ENCODE measurements at regions not wholly inside any gene's neighbourhood (a gene's known extent, or its start where the extent isn't known, plus 50 kb on each side); places are given as distances from the start of the nearest gene placed in this dataset.

GRCh38 chr10:130743751-130744271 lies 567.7 kb downstream of the TCERG1L start:
- intact Hi-C loops (cut with DNase I): no loop called here
- no peak overlapping the region for H3K27ac ChIP-seq
- no peaks in the 10 kb centered on the region for H3K36me3 ChIP-seq
- no peaks in the 10 kb centered on the region for H3K9me3 ChIP-seq
- DNase-seq: peak in 1 of 5 donors; percentile 13
- no peak overlapping the region for H3K4me3 ChIP-seq
- 59 to 67% (median 63%) methylated on average over 10 of the region's 10 CpGs for whole genome bisulfite sequencing, 3 donors
- H3K4me1 ChIP-seq (ENCODE audit: insufficient read depth): no peaks in the 10 kb centered on the region
- no peaks in the 10 kb centered on the region for H3K27me3 ChIP-seq
- TF ChIP-seq EP300 (IDR thresholded peaks at IDR 0.05) (no peak), POLR2A (IDR thresholded peaks at IDR 0.05) (no peak), CTCF (IDR thresholded peaks at IDR 0.05) (no peak)

- H3K4me1 ChIP-seq (ENCODE audit: insufficient read depth): no peaks in the 10 kb centered on the region
- intact Hi-C loops (cut with DNase I): no loop called here
- H3K36me3 ChIP-seq: no peaks in the 10 kb centered on the region
- no peaks in the 10 kb centered on the region for H3K27me3 ChIP-seq
- DNase-seq: no peak
- H3K27ac ChIP-seq: no peak overlapping the region
- TF ChIP-seq EP300 (IDR thresholded peaks at IDR 0.05) (no peak), POLR2A (IDR thresholded peaks at IDR 0.05) (no peak), CTCF (IDR thresholded peaks at IDR 0.05) (no peak)
- 58 to 65% (median 59%) methylated on average over 8 of the region's 8 CpGs for WGBS, 3 donors
- H3K9me3 ChIP-seq: no peaks in the 10 kb centered on the region
- no peak overlapping the region for H3K4me3 ChIP-seq
Observed at GRCh38 chr10:130744631-130745030, 566.9 kb downstream of the TCERG1L start.

GRCh38 chr10:130745251-130745650 lies 566.3 kb downstream of the TCERG1L start:
- intact Hi-C loops (cut with DNase I): no loop called here
- Histone ChIP-seq H3K9me3 (no peaks in the 10 kb centered on the region), H3K4me3 (no peak overlapping the region), H3K36me3 (no peaks in the 10 kb centered on the region), H3K27ac (no peak overlapping the region), H3K27me3 (no peaks in the 10 kb centered on the region), H3K4me1 (ENCODE audit: insufficient read depth) (no peaks in the 10 kb centered on the region)
- peak in 1 of 5 donors; percentile 11 for DNase-seq
- 54 to 62% (median 55%) methylated on average over 5 of the region's 5 CpGs for WGBS, 3 donors
- TF ChIP-seq POLR2A (IDR thresholded peaks at IDR 0.05): no peak
- TF ChIP-seq CTCF (IDR thresholded peaks at IDR 0.05): no peak
- no peak for TF ChIP-seq EP300 (IDR thresholded peaks at IDR 0.05)

GRCh38 chr10:130745821-130746220 lies 565.7 kb downstream of the TCERG1L start:
- Histone ChIP-seq H3K4me1 (ENCODE audit: insufficient read depth) (no peaks in the 10 kb centered on the region), H3K27me3 (no peaks in the 10 kb centered on the region), H3K27ac (no peak overlapping the region), H3K36me3 (no peaks in the 10 kb centered on the region), H3K9me3 (no peaks in the 10 kb centered on the region), H3K4me3 (no peak overlapping the region)
- peak in 1 of 5 donors; percentile 3 for DNase-seq
- no peak for TF ChIP-seq EP300 (IDR thresholded peaks at IDR 0.05)
- TF ChIP-seq POLR2A (IDR thresholded peaks at IDR 0.05): no peak
- TF ChIP-seq CTCF (IDR thresholded peaks at IDR 0.05): no peak
- WGBS, 3 donors: 70 to 82% (median 70%) methylated on average over 7 of the region's 7 CpGs
- intact Hi-C loops (cut with DNase I): no loop called here

All from ovary (tissue), 7 donors.